Caco-2 (cell line): ENCODE measurements at regions not wholly inside any gene's neighbourhood (a gene's known extent, or its start where the extent isn't known, plus 50 kb on each side); places are given as distances from the start of the nearest gene placed in this dataset.

Experiments used
- BruUV-seq: library from RNA; stranded (reverse); fragments of 400-500 nt; replicated peaks from 2 replicates; lab custom pipeline; 2021; lab: Mats Ljungman, UMichigan
- CTCF ChIA-PET: fragments of 300-600 bp; sonication (Branson Sonifier 250); formaldehyde crosslinking; loops from one replicate; lab custom pipeline; 2022; ENCODE audit warnings: antibody characterized with exemption; lab: Charles Lee
- POLR2A ChIA-PET: fragments of 300-600 bp; sonication (Branson Sonifier 250); formaldehyde crosslinking; loops from one replicate; lab custom pipeline; 2022; ENCODE audit warnings: antibody characterized with exemption; lab: Charles Lee
- DNase-seq, 2 experiments: peaks; one replicate each; pipeline versions ENCODE4 v3.0.0 to v3.0.0-alpha.2; 2020 to 2022
- H3K27me3 ChIP-seq: replicated peaks from 2 replicates; pipeline ENCODE4 v1.6.0; 2011; ENCODE audit warnings: low read length; ENCODE audit not compliant: control insufficient read depth, insufficient read depth
- H3K36me3 ChIP-seq: 2 replicates; pipeline ENCODE4 v1.5.1; 2011; ENCODE audit warnings: low read length; ENCODE audit not compliant: control insufficient read depth, insufficient read depth
- H3K4me1 ChIP-seq: fragments of 250-450 bp; sonication (Bioruptor Pico); 2 replicates; pipeline ENCODE4 v1.5.1; 2020; ENCODE audit warnings: mild to moderate bottlenecking
- H3K4me3 ChIP-seq: 2 replicates; pipeline ENCODE4 v1.5.1; 2011; ENCODE audit warnings: low read depth, mild to moderate bottlenecking, control low read depth, low read length
- H3K9me3 ChIP-seq: fragments of 250-450 bp; sonication (Bioruptor Pico); 2 replicates; pipeline ENCODE4 v1.5.1; 2020; ENCODE audit warnings: mild to moderate bottlenecking, moderate library complexity
- H3K27ac Mint-ChIP-seq: one replicate; pipeline ENCODE4 v1.8.0; 2022; ENCODE audit warnings: mixed read lengths; ENCODE audit not compliant: unreplicated experiment
- H3K27me3 Mint-ChIP-seq: one replicate; pipeline ENCODE4 v1.8.0; 2022; ENCODE audit warnings: mixed read lengths; ENCODE audit not compliant: insufficient read depth, unreplicated experiment
- H3K36me3 Mint-ChIP-seq: one replicate; pipeline ENCODE4 v1.8.0; 2022; ENCODE audit warnings: mild to moderate bottlenecking, mixed read lengths; ENCODE audit not compliant: insufficient read depth, unreplicated experiment
- H3K4me1 Mint-ChIP-seq: one replicate; pipeline ENCODE4 v1.8.0; 2022; ENCODE audit warnings: low read depth, mixed read lengths; ENCODE audit not compliant: unreplicated experiment
- H3K4me3 Mint-ChIP-seq: one replicate; pipeline ENCODE4 v1.8.0; 2022; ENCODE audit warnings: mild to moderate bottlenecking, moderate library complexity, mixed read lengths; ENCODE audit not compliant: unreplicated experiment
- H3K9me3 Mint-ChIP-seq: one replicate; pipeline ENCODE4 v1.8.0; 2022; ENCODE audit warnings: mixed read lengths; ENCODE audit not compliant: unreplicated experiment
- CTCF ChIP-seq, 2 experiments: fragments of 200-600 bp in 1 of 2; IDR thresholded peaks; 1 replicate in 1 of 2; 2 replicates in 1 of 2; pipeline versions ENCODE4 v1.5.1 to v1.8.0; 2011 to 2022; ENCODE audit warnings: antibody characterized with exemption in 1 of 2, control low read depth in 1 of 2, inconsistent platforms in 1 of 2, low read depth in 1 of 2, low read length in 1 of 2, mild to moderate bottlenecking in 1 of 2, moderate library complexity in 1 of 2; ENCODE audit not compliant: insufficient read depth in 1 of 2, severe bottlenecking in 1 of 2, unreplicated experiment in 1 of 2
- intact Hi-C: fragments of 100-400 bp; cut with micrococcal nuclease; formaldehyde crosslinking; loops from one replicate; pipeline ENCODE4 v1.10.0; 2022; ENCODE audit not compliant: unreplicated experiment

DNA sequence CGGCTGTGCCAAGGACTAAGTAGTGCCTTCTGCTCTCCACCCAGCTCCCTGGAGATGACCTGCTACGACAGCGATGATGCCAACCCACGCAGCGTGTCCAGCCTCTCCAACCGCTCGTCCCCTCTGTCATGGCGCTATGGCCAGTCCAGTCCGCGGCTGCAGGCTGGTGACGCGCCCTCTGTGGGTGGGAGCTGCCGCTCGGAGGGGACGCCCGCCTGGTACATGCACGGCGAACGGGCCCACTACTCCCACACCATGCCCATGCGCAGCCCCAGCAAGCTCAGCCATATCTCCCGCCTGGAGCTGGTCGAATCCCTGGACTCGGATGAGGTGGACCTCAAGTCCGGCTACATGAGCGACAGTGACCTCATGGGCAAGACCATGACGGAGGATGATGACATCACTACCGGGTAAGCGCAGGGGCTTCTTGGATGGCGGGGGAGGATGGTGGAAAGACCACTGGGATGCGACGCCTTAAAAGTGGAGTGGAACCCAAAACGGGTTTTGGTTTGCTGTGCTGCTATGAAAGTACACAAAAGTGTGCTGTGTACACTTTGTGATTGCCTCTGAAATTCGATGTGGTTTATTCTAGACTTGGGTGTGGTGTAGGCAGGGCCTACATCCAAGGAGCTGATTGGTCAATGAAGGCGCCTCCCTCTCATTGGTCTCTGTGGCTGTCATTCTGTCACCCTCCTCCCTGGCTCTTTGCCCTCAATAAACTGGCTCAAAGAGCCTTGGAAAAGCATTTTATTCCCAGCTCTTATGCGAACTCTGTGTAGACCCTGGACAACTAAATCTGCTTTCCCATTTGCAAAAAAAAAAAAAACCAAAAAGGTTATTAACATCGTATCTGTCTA is 110.4 kb upstream of the IPO9 start:
- H3K27me3 Mint-ChIP-seq = peaks cover 22% of the 10 kb centered on the region
- POLR2A ChIA-PET = no interaction called here
- no peaks in the 10 kb centered on the region for H3K36me3 Mint-ChIP-seq
- TF ChIP-seq CTCF (IDR thresholded peaks at IDR 0.05; ENCODE audit: insufficient read depth in 1 of 2, low read depth in 1 of 2, low read length in 1 of 2, severe bottlenecking in 1 of 2, unreplicated experiment in 1 of 2) = no peak
- Histone ChIP-seq H3K36me3 (no peaks in the 10 kb centered on the region), H3K9me3 (no peaks in the 10 kb centered on the region), H3K4me1 (0 out of 2 replicates have a peak, but pooled peaks cover under 1% of the 10 kb centered on the region), H3K27me3 (no peaks in the 10 kb centered on the region), H3K4me3 (no peak overlapping the region)
- no peak overlapping the region for H3K27ac Mint-ChIP-seq
- BruUV-seq = no TSS peak
- no peaks in the 10 kb centered on the region for H3K4me1 Mint-ChIP-seq
- no peak overlapping the region for H3K4me3 Mint-ChIP-seq
- CTCF ChIA-PET = interaction anchor here (0.8 to 1.6 kb wide), 2 partner anchors 9 to 74 kb away, joined by 4 to 5 read pairs; no protein-coding TSS in a partner anchor
- H3K9me3 Mint-ChIP-seq = no peaks in the 10 kb centered on the region
- no peak for DNase-seq
- intact Hi-C loops = no loop called here

DNA sequence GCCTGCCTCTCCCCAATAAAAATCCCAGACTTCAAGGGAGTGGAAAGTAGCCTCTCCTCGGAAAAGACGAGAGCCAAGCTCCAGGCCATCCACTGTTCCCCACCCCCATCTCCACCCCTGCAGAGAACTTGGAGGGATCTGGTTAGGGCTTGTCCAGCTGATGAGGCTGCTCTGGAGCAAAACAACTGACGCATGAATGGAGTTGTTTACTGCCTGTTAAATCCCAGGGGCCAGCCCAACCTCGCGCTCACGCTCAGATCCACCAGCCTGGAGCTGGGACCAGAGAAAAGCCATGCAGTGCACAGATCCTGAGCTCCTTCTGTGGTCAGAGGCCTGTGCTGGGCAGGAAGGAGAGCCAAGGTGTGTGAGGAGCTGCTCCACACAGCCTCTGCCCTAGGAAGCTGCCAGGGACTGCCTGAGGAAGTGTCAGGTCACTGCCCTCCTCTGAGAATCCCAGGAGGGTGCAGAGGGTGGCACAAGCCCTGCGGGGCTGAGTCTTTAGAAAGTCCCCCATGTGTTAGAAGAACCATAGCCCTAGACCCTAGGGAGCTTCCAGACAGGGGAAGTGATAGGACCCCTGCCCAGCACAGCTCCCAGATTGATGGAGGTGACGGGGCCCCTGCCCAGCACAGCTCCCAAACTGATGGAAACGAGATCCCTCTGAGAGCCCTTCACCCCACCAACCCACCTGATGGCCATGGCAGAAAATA is 109.0 kb upstream of the IPO9 start:
- no peak for DNase-seq
- CTCF ChIA-PET = interaction anchor here (1.1 to 1.6 kb wide), 2 partner anchors 10 to 73 kb away, joined by 4 read pairs; no protein-coding TSS in a partner anchor
- Mint-ChIP-seq H3K4me3 (no peak overlapping the region), H3K9me3 (no peaks in the 10 kb centered on the region), H3K27ac (no peak overlapping the region), H3K36me3 (no peaks in the 10 kb centered on the region), H3K4me1 (no peaks in the 10 kb centered on the region), H3K27me3 (peaks cover 26% of the 10 kb centered on the region)
- no peaks in the 10 kb centered on the region for H3K36me3 ChIP-seq
- intact Hi-C loops = no loop called here
- TF ChIP-seq CTCF (IDR thresholded peaks at IDR 0.05; ENCODE audit: insufficient read depth in 1 of 2, low read depth in 1 of 2, low read length in 1 of 2, severe bottlenecking in 1 of 2, unreplicated experiment in 1 of 2) = no peak
- H3K4me1 ChIP-seq = no peaks in the 10 kb centered on the region
- no TSS peak for BruUV-seq
- no peaks in the 10 kb centered on the region for H3K27me3 ChIP-seq
- no peak overlapping the region for H3K4me3 ChIP-seq
- POLR2A ChIA-PET = no interaction called here
- H3K9me3 ChIP-seq = no peaks in the 10 kb centered on the region

DNA sequence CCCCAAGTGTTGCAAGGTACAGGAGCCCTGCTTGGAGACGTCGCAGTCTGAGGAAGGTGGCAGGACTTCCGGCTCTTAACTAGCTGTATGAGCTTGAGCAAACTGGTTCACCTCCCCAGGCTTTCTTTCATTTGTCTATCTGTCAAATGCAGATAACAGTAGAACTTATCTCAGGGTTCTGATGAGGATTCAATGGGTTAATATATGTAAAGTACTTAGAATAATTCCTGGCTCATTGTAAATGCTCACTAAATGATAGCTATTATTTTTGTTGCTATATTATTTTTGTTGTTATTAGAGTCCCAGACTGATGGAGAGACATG is 108.5 kb upstream of the IPO9 start:
- H3K4me1 ChIP-seq = no peaks in the 10 kb centered on the region
- no TSS peak for BruUV-seq
- peaks cover 27% of the 10 kb centered on the region for H3K27me3 Mint-ChIP-seq
- POLR2A ChIA-PET = no interaction called here
- H3K9me3 ChIP-seq = no peaks in the 10 kb centered on the region
- H3K27me3 ChIP-seq = no peaks in the 10 kb centered on the region
- intact Hi-C loops = no loop called here
- no peaks in the 10 kb centered on the region for H3K4me1 Mint-ChIP-seq
- H3K4me3 ChIP-seq = no peak overlapping the region
- CTCF ChIA-PET = interaction anchor here (1.1 kb wide), 1 partner anchor 73 kb away, joined by 4 read pairs; no protein-coding TSS in a partner anchor
- no peak overlapping the region for H3K27ac Mint-ChIP-seq
- no peak for DNase-seq
- TF ChIP-seq CTCF (IDR thresholded peaks at IDR 0.05; ENCODE audit: insufficient read depth in 1 of 2, low read depth in 1 of 2, low read length in 1 of 2, severe bottlenecking in 1 of 2, unreplicated experiment in 1 of 2) = no peak
- no peaks in the 10 kb centered on the region for H3K36me3 ChIP-seq
- no peak overlapping the region for H3K4me3 Mint-ChIP-seq
- no peaks in the 10 kb centered on the region for H3K36me3 Mint-ChIP-seq
- no peaks in the 10 kb centered on the region for H3K9me3 Mint-ChIP-seq
